GM21529 (cell line): ENCODE measurements at regions not wholly inside any gene's neighbourhood (a gene's known extent, or its start where the extent isn't known, plus 50 kb on each side); places are given as distances from the start of the nearest gene placed in this dataset.
"Not testable (repeated sequence)": the region's sequence is repeated elsewhere in the genome, so short reads cannot be mapped to it uniquely, and the experiment has no call there.

ENCODE experiments used
- ATAC-seq: cut with Tn5 transposase; IDR thresholded peaks from one replicate; pipeline ENCODE4 v1.9.1; 2021; ENCODE audit not compliant: unreplicated experiment

DNA sequence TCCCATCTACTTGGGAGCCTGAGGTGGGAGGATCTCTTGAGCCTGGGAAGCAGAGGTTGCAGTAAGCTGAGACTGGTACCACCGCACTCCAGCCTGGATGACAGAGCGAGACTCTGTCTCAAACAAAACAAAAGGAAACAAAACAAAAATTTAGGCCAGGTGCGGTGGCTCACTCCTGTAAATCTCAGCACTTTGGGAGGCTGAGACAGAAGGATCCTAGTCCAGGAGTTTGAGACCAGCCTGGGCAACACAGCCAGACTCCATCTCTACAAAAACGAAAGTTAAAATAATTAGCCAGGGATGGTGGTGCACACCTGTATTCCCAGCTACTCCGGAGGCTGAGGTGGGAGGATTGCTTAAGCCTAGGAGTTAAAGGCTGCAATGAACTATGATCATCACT is 183.2 kb upstream of the ZNF217 start:
- ATAC-seq, result no peak

GRCh38 chr20:53774461-53775203 is 181.0 kb upstream of the ZNF217 start:
- no peak for ATAC-seq

DNA sequence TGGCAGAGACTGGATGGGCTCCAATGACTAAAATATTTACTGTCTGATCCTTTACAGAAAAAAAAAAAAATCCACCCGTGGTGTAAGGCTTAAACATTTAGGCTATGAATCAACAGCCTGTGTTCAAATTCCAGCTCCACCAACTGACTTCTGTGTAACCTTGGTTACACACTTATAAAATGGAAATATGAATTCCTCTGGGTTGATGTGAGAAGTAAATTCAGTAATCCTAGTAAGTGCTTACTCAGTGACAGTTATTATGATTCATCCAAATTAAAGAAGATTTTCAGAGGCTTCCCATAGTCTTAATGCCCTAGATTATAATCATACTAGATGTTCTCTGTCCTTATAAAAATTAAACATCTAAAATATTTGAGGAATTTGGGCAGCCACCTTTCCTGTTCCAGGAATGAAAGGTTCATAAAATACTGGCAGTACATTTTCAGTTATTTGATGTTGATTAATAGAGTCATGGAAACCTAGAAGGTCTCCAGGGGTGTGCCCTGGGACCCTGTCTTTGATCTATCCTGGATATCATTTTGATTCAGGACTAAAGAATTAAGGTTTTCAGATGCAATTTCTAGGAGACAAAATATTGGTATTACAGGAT is 180.3 kb upstream of the ZNF217 start:
- no peak for ATAC-seq

DNA sequence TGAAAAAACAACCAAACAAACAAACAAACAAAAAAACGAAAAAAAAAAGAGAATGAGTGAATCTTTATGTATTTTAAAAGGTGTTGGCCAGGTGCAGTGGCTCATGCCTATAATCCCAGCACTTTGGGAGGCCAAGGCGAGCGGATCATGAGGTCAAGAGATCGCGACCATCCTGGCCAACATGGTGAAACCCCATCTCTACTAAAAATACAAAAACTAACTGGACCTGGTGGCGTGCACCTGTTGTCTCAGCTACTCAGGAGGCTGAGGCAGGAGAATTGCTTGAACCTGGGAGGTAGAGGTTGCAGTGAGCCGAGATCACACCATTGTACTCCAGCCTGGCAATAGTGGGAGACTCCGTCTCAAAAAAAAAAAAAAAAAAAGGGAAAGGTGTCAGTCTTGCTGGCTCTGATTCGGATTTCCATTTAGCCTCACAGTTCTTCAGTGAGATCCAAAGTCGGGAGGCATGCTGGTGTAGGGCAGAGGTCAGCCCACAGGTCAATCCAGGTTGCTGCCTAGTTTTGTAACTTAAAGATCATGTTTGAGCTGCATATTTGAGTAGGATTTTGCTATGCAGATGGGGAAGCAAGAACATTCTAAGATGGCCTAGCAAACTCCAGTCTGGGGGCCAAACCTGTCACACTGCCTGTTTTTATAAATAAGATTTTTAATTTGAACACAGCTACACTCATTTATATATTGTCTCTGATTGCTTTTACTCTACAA is 179.6 kb upstream of the ZNF217 start:
- not testable (repeated sequence) for ATAC-seq

GRCh38 chr20:53769041-53769440 is 175.4 kb upstream of the ZNF217 start:
- ATAC-seq, result no peak

GRCh38 chr20:53768329-53768728 is 174.7 kb upstream of the ZNF217 start:
- no peak for ATAC-seq

- ATAC-seq, result no peak
Observed at GRCh38 chr20:53767206-53767930, 173.7 kb upstream of the ZNF217 start.

DNA sequence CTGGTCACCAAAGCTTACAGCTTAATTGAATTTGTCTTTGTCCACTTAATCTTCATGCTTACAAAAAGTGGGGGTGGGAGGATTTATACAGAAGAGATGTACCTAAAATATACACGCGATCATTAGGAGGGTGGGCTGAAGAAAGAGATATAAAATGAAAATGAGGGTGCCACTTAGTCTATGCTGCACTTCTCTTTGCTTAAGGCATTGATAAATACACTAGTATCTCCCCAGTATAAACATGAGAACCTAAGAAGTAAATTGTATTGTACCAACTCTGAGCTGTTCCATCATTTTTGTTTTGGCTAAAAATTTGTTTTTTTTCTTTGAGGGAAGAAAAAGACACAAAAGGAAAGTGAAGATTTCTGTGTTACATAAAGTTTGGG is 170.8 kb upstream of the ZNF217 start:
- no peak for ATAC-seq

DNA sequence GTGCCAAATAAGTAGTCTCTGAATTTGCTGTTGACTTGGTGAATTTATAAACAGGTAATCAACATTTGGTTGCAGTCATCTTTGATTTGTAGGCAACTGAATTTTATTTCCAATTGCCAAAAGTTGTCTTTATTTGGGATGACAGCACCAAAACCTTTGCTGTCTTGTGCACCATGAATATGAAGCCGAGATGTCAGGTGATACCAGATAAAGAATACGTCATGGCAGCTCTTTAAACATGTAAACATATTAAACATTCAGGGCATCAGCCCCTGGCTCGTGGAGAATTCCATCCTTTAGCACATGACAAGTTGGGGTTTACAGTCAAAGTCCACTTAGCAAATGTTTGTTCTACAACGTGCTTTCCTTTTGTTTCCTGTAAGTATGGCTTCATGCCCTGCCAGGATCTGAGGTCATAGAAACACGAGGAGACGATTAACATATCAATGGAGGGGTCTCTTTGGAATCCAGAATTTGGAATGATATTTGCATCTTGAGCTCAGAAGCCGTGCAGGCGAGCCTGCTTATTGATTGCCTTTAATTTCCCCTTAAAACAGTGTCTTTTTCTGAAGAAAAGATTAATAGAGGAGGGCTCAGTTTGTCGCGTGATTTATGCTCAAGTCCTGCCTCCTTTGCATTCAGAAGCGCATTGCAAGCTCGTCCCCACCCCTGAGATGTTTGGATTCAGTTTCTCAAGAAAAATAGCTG is 170.2 kb upstream of the ZNF217 start:
- ATAC-seq, result no peak

GRCh38 chr20:53762423-53762798 is 168.8 kb upstream of the ZNF217 start:
- ATAC-seq, result not testable (repeated sequence)

GRCh38 chr20:53760025-53760441 is 166.4 kb upstream of the ZNF217 start:
- no peak for ATAC-seq

- no peak for ATAC-seq
Observed at GRCh38 chr20:53757472-53757913, 163.9 kb upstream of the ZNF217 start.

DNA sequence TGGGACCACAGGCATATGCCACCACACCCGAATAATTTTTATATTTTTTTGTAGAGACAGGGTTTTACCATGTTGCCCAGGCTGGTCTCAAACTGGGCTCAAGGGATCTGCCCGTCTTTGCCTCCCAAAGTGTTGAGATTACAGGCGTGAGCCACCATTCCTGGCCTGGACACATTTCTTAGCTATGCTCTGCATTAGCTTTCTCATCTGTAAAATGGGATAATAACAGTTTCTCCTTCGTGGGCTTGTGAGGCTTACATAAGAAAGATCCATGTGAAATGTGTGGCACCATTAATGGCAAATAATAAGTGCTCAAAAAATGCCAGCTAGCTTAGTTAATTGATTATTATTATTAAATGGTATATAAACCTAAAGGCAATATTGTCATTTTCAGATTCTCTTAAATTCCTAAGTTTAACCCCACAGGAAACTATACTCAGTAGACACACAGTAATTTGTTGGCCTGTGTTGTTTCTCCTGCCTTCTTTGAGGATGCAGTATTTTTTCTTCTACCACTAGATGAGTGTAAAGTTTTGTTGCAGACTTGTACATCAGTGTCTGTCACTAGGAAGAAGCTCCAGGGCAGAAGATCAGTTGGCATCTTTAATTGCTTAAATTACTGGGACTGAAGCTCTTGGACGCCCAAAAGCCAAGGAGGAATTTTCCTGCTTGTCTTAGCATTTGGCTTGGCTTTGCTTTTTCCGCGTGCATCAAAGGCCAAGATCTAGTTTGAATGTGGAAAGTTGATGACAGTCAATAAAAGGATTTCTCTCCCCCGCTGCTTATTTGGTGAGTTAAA is 162.3 kb upstream of the ZNF217 start:
- ATAC-seq, result no peak

DNA sequence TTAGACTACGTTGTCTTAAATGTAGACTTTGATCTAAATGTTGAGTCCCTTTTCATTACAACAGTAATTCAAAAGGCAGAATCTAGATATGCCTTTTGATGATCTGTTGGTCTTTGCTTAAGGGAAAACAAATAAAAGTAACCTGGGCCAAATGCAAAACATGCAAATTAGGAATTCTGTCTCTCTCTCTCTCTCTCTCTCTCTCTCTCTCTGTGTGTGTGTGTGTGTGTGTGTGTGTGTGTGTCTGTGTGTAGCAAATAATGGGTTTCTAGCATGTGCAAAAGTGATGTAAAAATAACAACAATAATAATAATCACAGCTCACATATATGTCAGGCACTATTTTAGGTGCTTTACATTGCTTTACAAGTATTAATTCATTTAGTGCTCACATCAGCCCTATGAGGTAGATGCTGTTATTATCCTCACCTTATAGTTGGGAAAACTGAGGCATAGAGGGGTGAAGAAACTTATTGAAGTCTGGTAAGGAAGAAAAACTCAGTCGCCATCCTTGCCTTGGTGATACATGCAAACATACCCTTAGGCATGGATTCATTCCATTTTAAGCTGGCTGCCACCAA is 160.3 kb upstream of the ZNF217 start:
- no peak for ATAC-seq

DNA sequence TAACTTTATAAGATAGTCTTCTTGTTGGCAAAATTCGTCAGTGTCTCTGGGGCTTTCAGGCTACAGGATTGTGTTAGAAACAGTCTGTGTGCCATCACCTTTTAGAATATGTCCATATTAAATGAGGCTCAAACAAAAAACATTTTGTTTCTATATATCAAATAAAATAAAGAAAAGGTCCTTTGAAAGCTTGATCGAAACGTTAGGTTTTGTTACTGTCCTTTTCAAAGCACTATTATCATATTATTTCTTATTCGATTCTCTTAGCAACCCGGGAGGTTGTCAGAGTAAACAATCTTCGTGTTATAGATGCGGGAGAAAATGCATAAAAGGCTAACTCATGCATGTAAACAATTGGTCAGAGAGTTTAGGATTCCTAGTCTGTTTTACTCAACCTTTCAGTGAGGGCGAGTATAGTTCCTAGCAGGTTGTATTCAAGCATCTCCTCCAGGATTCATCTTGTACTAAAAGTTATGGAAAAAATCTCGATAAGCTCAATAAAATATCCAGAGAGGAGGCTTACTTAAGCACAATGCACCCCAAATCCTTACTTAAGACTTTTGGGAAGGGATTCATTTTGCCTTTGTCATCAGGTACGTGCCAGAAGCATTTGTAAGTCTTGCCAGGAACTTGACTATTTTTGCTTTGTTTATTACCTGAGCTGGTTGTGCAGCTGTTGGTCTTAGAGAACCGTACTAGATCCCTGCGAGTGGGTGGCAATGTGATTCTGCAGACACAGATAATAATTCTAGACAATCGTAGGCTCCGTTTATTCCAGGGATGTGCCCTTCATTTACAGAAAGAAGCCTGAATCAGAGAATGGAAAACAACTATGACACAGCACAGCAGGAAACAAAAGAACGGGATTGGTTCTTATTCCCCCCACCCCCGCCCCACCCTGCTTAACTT is 159.6 kb upstream of the ZNF217 start:
- no peak for ATAC-seq

DNA sequence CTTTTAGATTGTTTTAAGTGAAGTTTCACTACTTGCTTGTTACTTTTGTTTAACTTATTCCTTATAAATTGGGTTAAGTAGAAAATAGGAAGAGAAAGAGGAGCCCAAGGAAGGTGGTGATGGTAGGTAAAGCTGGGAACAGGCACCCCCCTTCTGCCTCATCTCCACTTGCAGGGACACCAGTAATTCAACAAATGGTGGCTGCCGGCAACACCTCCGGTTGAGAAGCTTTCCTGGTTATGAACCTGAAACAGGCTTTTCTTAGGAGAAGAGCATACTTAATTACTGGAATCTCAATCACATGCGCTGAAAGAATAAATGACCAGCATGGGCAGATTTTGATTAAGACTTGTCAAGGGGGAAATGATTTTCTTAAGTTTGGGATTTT is 158.9 kb upstream of the ZNF217 start:
- no peak for ATAC-seq

DNA sequence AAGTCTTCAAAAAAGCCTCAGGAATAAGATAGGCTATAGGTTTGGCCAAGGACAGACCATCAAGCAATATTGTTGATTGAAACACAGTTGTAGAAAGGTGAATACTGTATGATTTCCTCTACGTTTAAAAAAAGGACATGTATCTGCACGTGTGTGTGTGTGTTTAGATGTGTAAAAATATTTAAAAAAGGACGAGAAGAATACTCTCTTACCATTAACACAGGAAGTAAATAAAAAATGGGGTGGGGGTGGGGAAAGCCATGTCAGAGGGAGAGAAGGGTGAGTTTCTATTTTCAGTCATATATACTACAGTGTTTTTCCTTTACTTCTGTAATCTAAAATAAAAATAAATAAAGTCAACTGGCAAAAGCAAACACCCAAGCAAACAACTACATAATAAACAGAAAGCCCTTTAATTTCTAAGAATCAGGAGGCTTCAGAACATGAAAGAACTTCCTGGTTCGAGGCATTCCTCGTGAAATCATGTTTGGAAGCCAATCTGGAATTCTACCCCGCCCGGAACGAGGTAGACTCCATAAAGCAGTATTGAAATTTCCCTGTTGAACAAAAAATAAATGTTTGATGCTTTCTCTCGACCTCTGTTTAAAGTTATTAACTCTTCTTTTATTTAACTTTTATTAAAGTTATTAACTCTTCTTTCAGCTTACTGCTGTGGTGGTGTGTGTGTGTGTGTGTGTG is 158.1 kb upstream of the ZNF217 start:
- ATAC-seq, result no peak
